Stimulated activated naive B cell treated with anti-CD40 and anti-IgM and Interleukin-4, amounts not matched to agents 10 μg/mL and 1 μg/mL and 100 μg/mL, for 72 hours (primary cell): ENCODE measurements at regions not wholly inside any gene's neighbourhood (a gene's known extent, or its start where the extent isn't known, plus 50 kb on each side); places are given as distances from the start of the nearest gene placed in this dataset.

Experiments used
- ATAC-seq, 2 donors: fragments of 150-1000 bp; cut with Tn5 transposase; replicated peaks; 2 replicates each; pipeline ENCODE4 v1.10.0; 2021; ENCODE audit warnings: moderate library complexity in 1 of 2
- DNase-seq: peaks from one replicate; pipeline ENCODE4 v3.0.0; 2021
- H3K27ac Mint-ChIP-seq: one replicate; pipeline ENCODE4 v1.8.0; 2022; ENCODE audit warnings: mild to moderate bottlenecking, mixed read lengths
- H3K27me3 Mint-ChIP-seq, 2 donors: one replicate each; pipeline ENCODE4 v1.8.0; 2022; ENCODE audit warnings: mixed read lengths in 2 of 2
- H3K36me3 Mint-ChIP-seq, 2 donors: one replicate each; pipeline ENCODE4 v1.8.0; 2022; ENCODE audit warnings: mixed read lengths in 2 of 2, mild to moderate bottlenecking in 1 of 2
- H3K4me1 Mint-ChIP-seq, 2 donors: one replicate each; pipeline ENCODE4 v1.8.0; 2022; ENCODE audit warnings: mixed read lengths in 2 of 2, mild to moderate bottlenecking in 1 of 2
- H3K4me3 Mint-ChIP-seq, 2 donors: one replicate each; pipeline ENCODE4 v1.8.0; 2022; ENCODE audit warnings: mild to moderate bottlenecking in 2 of 2, mixed read lengths in 2 of 2, moderate library complexity in 1 of 2
- H3K9me3 Mint-ChIP-seq, 2 donors: one replicate each; pipeline ENCODE4 v1.8.0; 2022; ENCODE audit warnings: mixed read lengths in 2 of 2, mild to moderate bottlenecking in 1 of 2

- Mint-ChIP-seq H3K4me1 (peaks cover 0 to 4% of the 10 kb centered on the region in 2 donors), H3K27me3 (peaks cover 0 to 5% of the 10 kb centered on the region in 2 donors), H3K36me3 (no peaks in the 10 kb centered on the region), H3K27ac (no peak overlapping the region), H3K4me3 (no peak overlapping the region), H3K9me3 (peaks cover 0 to under 1% of the 10 kb centered on the region in 2 donors)
- DNase-seq (no peak), ATAC-seq (no peak)
Observed at GRCh38 chr1:47679826-47680225, 242.0 kb downstream of the FOXD2 start.

DNA sequence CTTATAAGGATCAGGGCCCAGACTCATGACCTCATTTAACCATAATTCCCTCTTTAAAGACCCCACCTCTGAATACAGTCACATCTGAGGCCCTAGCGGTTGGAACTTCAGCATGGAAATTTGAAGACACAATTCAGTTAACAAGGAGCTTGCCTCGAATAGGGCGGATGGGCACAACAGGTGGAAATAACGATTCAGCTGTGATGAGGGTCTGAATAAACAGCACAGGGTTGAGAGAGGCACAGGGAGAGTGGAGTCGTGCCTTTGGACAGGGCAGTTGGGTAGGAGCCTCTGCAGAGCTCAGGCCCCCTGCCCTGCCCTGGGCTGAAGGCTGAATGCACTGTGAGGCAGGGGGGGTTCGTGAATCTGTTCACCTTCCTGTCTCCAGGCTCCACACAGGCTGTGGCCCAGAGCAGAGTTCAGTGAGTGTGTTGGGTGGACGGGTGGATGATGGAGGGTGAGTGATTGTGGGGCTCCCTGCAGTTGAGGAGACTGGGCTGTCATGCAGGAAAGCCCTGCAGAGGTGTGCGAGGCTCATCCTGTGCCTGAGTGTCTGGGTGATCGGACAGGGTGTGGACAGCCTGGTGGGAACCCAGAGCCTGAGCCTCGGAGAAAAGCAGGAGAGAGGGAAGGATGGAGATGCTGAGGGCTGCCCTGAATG is 243.1 kb downstream of the FOXD2 start:
- Mint-ChIP-seq H3K27ac (no peak overlapping the region), H3K27me3 (peaks cover 0 to 5% of the 10 kb centered on the region in 2 donors), H3K36me3 (no peaks in the 10 kb centered on the region), H3K4me3 (no peak overlapping the region), H3K9me3 (no peaks in the 10 kb centered on the region), H3K4me1 (peaks cover 0 to 4% of the 10 kb centered on the region in 2 donors)
- no peak for DNase-seq
- ATAC-seq, result no peak

DNA sequence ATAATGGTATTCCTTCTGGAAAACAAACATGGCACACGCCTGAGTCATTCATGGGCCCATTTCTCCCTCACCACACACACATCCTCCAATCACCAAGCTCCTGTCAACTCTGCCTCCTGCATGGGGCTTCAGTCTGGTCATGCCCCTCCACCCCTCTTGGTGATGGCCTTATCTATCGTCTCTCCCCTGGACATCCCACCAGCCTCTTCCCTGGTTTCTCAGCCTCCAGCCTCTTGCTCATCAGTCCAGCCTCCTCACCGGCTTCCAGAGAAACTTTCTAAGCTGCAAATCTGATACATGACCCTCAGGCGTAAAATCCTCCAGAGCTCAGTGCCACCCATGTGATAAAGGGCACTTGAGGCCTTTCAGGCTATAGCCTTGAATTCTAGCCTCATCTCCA is 243.9 kb downstream of the FOXD2 start:
- DNase-seq (no peak), ATAC-seq (no peak)
- peaks cover 1 to 5% of the 10 kb centered on the region in 2 donors for H3K27me3 Mint-ChIP-seq
- H3K4me3 Mint-ChIP-seq, result no peak overlapping the region
- H3K36me3 Mint-ChIP-seq, result no peaks in the 10 kb centered on the region
- peaks cover 0 to 4% of the 10 kb centered on the region in 2 donors for H3K4me1 Mint-ChIP-seq
- no peak overlapping the region for H3K27ac Mint-ChIP-seq
- no peaks in the 10 kb centered on the region for H3K9me3 Mint-ChIP-seq

GRCh38 chr1:47682198-47682597 is 244.4 kb downstream of the FOXD2 start:
- H3K4me3 Mint-ChIP-seq, result no peak overlapping the region
- ATAC-seq, result no peak
- peaks cover 0 to 4% of the 10 kb centered on the region in 2 donors for H3K4me1 Mint-ChIP-seq
- H3K9me3 Mint-ChIP-seq, result no peaks in the 10 kb centered on the region
- peaks cover 5 to 6% of the 10 kb centered on the region in 2 donors for H3K27me3 Mint-ChIP-seq
- H3K36me3 Mint-ChIP-seq, result no peaks in the 10 kb centered on the region
- no peak for DNase-seq
- no peak overlapping the region for H3K27ac Mint-ChIP-seq

GRCh38 chr1:47682786-47683350 is 245.0 kb downstream of the FOXD2 start:
- ATAC-seq, result no peak
- Mint-ChIP-seq H3K9me3 (no peaks in the 10 kb centered on the region), H3K4me1 (peaks cover 0 to 4% of the 10 kb centered on the region in 2 donors), H3K27me3 (peaks cover 5 to 10% of the 10 kb centered on the region in 2 donors), H3K4me3 (no peak overlapping the region), H3K27ac (no peak overlapping the region), H3K36me3 (no peaks in the 10 kb centered on the region)
- no peak for DNase-seq

- Mint-ChIP-seq H3K9me3 (no peaks in the 10 kb centered on the region), H3K27ac (no peak overlapping the region), H3K27me3 (peaks cover 5 to 15% of the 10 kb centered on the region in 2 donors), H3K36me3 (no peaks in the 10 kb centered on the region), H3K4me1 (peaks cover 0 to 4% of the 10 kb centered on the region in 2 donors), H3K4me3 (no peak overlapping the region)
- DNase-seq, result no peak
- ATAC-seq, result no peak
Observed at GRCh38 chr1:47683401-47683800, 245.6 kb downstream of the FOXD2 start.

GRCh38 chr1:47684518-47684917 is 246.7 kb downstream of the FOXD2 start:
- Mint-ChIP-seq H3K4me3 (no peak overlapping the region), H3K4me1 (peaks cover 0 to 1% of the 10 kb centered on the region in 2 donors), H3K36me3 (no peaks in the 10 kb centered on the region), H3K27me3 (peaks cover 5 to 19% of the 10 kb centered on the region in 2 donors), H3K9me3 (no peaks in the 10 kb centered on the region), H3K27ac (no peak overlapping the region)
- no peak for ATAC-seq
- DNase-seq, result no peak

DNA sequence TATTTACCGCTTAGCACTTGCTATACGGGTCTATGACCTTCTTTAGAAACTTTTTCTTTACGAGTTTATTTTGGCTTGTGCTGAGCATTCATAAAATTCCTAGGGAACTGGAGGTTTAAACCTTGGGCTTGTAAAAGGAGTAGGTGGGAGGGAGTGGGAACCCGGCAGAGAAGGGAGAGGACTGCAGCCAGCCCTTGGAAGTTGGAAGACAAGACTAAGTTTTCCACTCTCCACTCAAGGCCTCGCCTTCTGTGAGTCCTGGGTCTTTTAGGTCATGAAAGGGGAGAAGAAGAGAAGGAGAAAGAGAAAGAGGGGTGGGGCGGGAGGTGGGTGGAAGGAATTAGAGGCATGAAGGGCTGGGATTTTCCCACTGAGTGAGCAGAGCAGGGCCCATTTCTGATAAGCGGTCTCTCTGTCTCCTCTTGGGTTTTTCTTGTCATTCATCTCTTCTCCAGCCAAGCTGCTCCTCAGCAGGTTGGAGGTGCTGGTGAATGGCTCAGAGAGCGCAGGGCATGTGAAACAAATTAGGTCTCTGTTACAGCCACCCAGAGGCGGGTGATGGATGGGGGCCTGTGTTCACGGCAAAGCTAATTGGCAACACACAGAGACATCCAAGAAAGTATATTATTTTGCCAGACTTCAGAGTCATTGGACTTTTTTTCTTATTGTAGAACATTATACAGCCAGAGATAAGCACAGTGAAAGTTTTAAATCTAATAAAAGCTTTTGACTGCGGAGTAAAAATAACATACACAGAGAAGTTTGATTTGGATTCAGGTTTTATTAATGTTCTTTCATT is 247.3 kb downstream of the FOXD2 start:
- no peaks in the 10 kb centered on the region for H3K36me3 Mint-ChIP-seq
- H3K27ac Mint-ChIP-seq, result no peak overlapping the region
- no peaks in the 10 kb centered on the region for H3K9me3 Mint-ChIP-seq
- H3K27me3 Mint-ChIP-seq, result peaks cover 8 to 19% of the 10 kb centered on the region in 2 donors
- no peaks in the 10 kb centered on the region for H3K4me1 Mint-ChIP-seq
- DNase-seq, result no peak
- no peak for ATAC-seq
- H3K4me3 Mint-ChIP-seq, result no peak overlapping the region

DNA sequence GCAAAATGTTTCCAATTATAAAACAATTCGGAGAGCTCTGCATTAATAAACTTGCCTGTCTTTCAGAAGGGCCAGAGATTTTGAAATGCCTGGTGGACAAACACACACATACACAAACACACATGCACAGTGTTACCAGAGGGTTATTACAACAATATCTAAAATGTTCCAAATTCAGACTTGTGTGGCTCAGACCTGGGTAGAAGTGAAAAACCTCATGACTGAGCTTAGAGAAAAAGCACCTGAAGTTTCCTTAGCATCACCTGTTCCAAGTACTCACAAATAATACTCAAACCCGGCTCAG is 247.9 kb downstream of the FOXD2 start:
- ATAC-seq (no peak), DNase-seq (no peak)
- Mint-ChIP-seq H3K4me3 (no peak overlapping the region), H3K36me3 (no peaks in the 10 kb centered on the region), H3K27me3 (peaks cover 13 to 19% of the 10 kb centered on the region in 2 donors), H3K27ac (no peak overlapping the region), H3K4me1 (no peaks in the 10 kb centered on the region), H3K9me3 (no peaks in the 10 kb centered on the region)

GRCh38 chr1:47686731-47687630 is 249.1 kb downstream of the FOXD2 start:
- Mint-ChIP-seq H3K9me3 (peaks cover 3% of the 10 kb centered on the region in 2 donors), H3K36me3 (no peaks in the 10 kb centered on the region), H3K27me3 (peaks cover 17 to 24% of the 10 kb centered on the region in 2 donors), H3K27ac (no peak overlapping the region), H3K4me3 (no peak overlapping the region), H3K4me1 (no peaks in the 10 kb centered on the region)
- DNase-seq, result no peak
- no peak for ATAC-seq

DNA sequence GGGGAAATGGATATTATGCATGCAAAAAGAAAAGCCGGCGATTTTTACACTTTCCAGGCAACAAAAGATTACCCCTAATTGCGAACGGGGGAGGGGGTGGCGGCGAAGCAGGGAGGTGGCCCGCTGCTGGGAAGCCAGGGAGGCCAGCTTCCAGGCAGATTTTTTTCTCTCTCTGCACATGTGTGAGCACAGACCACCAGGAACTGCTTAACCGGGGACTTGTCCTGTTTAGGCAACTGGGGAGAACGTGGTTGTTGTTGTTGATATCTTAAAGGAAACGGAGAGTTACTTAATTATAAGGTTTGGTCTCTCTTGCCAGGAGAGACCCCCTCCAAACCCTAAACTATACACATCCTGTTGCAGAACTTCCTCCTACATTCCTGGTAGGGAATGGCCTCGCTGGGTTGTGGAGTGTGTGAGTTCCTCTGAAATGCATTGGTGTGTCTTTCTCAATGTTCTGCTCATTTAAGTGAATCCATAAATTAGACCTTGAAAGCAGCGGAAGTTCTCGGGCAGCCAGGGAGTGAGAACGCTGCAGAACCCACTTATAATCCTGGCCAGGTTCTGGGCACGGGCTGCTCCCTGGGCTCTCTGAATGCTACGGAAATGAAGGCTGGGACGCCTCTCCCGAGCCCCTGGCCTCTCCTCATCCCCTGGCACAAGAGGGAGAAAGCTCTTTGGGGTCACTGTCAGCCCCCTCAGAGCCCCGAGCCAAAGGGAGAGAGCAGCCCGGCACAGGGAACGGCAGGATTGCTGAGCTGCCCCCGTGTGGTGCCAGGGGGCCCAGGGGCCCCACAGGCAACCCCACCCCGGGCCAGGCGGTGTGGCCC is 250.0 kb downstream of the FOXD2 start:
- peaks cover 3% of the 10 kb centered on the region in 2 donors for H3K9me3 Mint-ChIP-seq
- no peak overlapping the region for H3K4me3 Mint-ChIP-seq
- H3K27ac Mint-ChIP-seq, result no peak overlapping the region
- peaks cover 17 to 24% of the 10 kb centered on the region in 2 donors for H3K27me3 Mint-ChIP-seq
- DNase-seq (no peak), ATAC-seq (no peak)
- no peaks in the 10 kb centered on the region for H3K4me1 Mint-ChIP-seq
- H3K36me3 Mint-ChIP-seq, result no peaks in the 10 kb centered on the region

GRCh38 chr1:47688461-47689296 is 250.8 kb downstream of the FOXD2 start:
- H3K27ac Mint-ChIP-seq, result no peak overlapping the region
- peaks cover 17 to 24% of the 10 kb centered on the region in 2 donors for H3K27me3 Mint-ChIP-seq
- H3K4me1 Mint-ChIP-seq, result no peaks in the 10 kb centered on the region
- H3K4me3 Mint-ChIP-seq, result no peak overlapping the region
- H3K36me3 Mint-ChIP-seq, result no peaks in the 10 kb centered on the region
- ATAC-seq (no peak), DNase-seq (no peak)
- H3K9me3 Mint-ChIP-seq, result peaks cover 3% of the 10 kb centered on the region in 2 donors

GRCh38 chr1:47689894-47690293 is 252.1 kb downstream of the FOXD2 start:
- DNase-seq (no peak), ATAC-seq (no peak)
- H3K27ac Mint-ChIP-seq, result no peak overlapping the region
- H3K4me1 Mint-ChIP-seq, result no peaks in the 10 kb centered on the region
- H3K4me3 Mint-ChIP-seq, result no peak overlapping the region
- H3K36me3 Mint-ChIP-seq, result no peaks in the 10 kb centered on the region
- H3K27me3 Mint-ChIP-seq, result peaks cover 17 to 24% of the 10 kb centered on the region in 2 donors
- peaks cover 3% of the 10 kb centered on the region in 2 donors for H3K9me3 Mint-ChIP-seq
